ENCODE measurements at regions not wholly inside any gene's neighbourhood (a gene's known extent, or its start where the extent isn't known, plus 50 kb on each side); places are given as distances from the start of the nearest gene placed in this dataset.

GRCh38 chr6:106002005-106002404, 84.1 kb upstream of the PRDM1 start:
- TF ChIP-seq CTCF (IDR thresholded peaks at IDR 0.05), result no peak
- no peak for TF ChIP-seq EZH2 (IDR thresholded peaks at IDR 0.05; ENCODE audit: borderline replicate concordance, insufficient read depth, low read depth, low read length, poor library complexity, severe bottlenecking)
- no peak overlapping the region for H3K9ac ChIP-seq (ENCODE audit: low read length)
- peaks cover 0 to 33% (median 12%) of the 10 kb centered on the region in 4 experiments for H3K27me3 ChIP-seq (replicated peaks in 1 of 4; ENCODE audit: control extremely low read depth in 1 of 4, control insufficient read depth in 3 of 4, insufficient read depth in 4 of 4, low read length in 3 of 4)
- ChIA-PET CTCF (interaction anchor here (2.1 kb wide), 1 partner anchor 9 kb away, joined by 8 read pairs; no protein-coding TSS in a partner anchor), POLR2A (no interaction called here)
- DNase-seq, result no peak
- Mint-ChIP-seq H3K4me1 (no peaks in the 10 kb centered on the region), H3K9me3 (ENCODE audit: insufficient read depth) (no peaks in the 10 kb centered on the region), H3K4me3 (no peak overlapping the region), H3K27me3 (peaks cover 48% of the 10 kb centered on the region), H3K27ac (no peak overlapping the region)
- no peak overlapping the region for H3K4me3 ChIP-seq (ENCODE audit: control extremely low read depth in 1 of 5, extremely low read depth in 1 of 5, insufficient read depth in 1 of 5, low read depth in 2 of 5, low read length in 4 of 5)
- intact Hi-C loops (cut with micrococcal nuclease), result no loop called here
- H3K27ac ChIP-seq (ENCODE audit: low read length in 2 of 2), result no peak overlapping the region
- ATAC-seq (ENCODE audit: low read depth), result no peak
- 100% methylated on average over 1 of the region's 1 CpG for WGBS (ENCODE audit: insufficient coverage)
- H3K4me2 ChIP-seq (replicated peaks; ENCODE audit: low read depth, low read length, poor library complexity, severe bottlenecking), result no peak overlapping the region
- no peaks in the 10 kb centered on the region for H3K79me2 ChIP-seq (ENCODE audit: control insufficient read depth, insufficient read depth, low read length)
- no peaks in the 10 kb centered on the region for H4K20me1 ChIP-seq (ENCODE audit: control insufficient read depth, insufficient read depth, low read length, poor library complexity, severe bottlenecking)
- H3K4me1 ChIP-seq (ENCODE audit: control insufficient read depth in 2 of 2, insufficient read depth in 2 of 2, low read length in 2 of 2), result no peaks in the 10 kb centered on the region
- H2AFZ ChIP-seq (ENCODE audit: insufficient read depth, low read depth, low read length, poor library complexity, severe bottlenecking), result no peak overlapping the region
- H3K9me3 ChIP-seq (ENCODE audit: control extremely low read depth in 1 of 3, control insufficient read depth in 2 of 3, insufficient read depth in 1 of 3, low read length in 2 of 3), result no peaks in the 10 kb centered on the region
- H3K36me3 ChIP-seq (replicated peaks in 1 of 2; ENCODE audit: control extremely low read depth in 1 of 2, control insufficient read depth in 1 of 2, extremely low read depth in 1 of 2, insufficient read depth in 2 of 2, low read length in 1 of 2), result no peaks in the 10 kb centered on the region

- no peak overlapping the region for H3K4me2 ChIP-seq (replicated peaks; ENCODE audit: low read depth, low read length, poor library complexity, severe bottlenecking)
- H3K27ac ChIP-seq (ENCODE audit: low read length in 2 of 2), result no peak overlapping the region
- ChIA-PET CTCF (interaction anchor here (2.1 kb wide), 1 partner anchor 8 kb away, joined by 8 read pairs; no protein-coding TSS in a partner anchor), POLR2A (no interaction called here)
- peaks cover 2 to 41% (median 14%) of the 10 kb centered on the region in 4 experiments for H3K27me3 ChIP-seq (replicated peaks in 1 of 4; ENCODE audit: control extremely low read depth in 1 of 4, control insufficient read depth in 3 of 4, insufficient read depth in 4 of 4, low read length in 3 of 4)
- no peak overlapping the region for H2AFZ ChIP-seq (ENCODE audit: insufficient read depth, low read depth, low read length, poor library complexity, severe bottlenecking)
- TF ChIP-seq CTCF (IDR thresholded peaks at IDR 0.05) (no peak), EZH2 (IDR thresholded peaks at IDR 0.05; ENCODE audit: borderline replicate concordance, insufficient read depth, low read depth, low read length, poor library complexity, severe bottlenecking) (no peak)
- Mint-ChIP-seq H3K27ac (no peak overlapping the region), H3K9me3 (ENCODE audit: insufficient read depth) (no peaks in the 10 kb centered on the region), H3K4me1 (no peaks in the 10 kb centered on the region), H3K27me3 (peaks cover 54% of the 10 kb centered on the region), H3K4me3 (no peak overlapping the region)
- intact Hi-C loops (cut with micrococcal nuclease), result no loop called here
- no peaks in the 10 kb centered on the region for H3K79me2 ChIP-seq (ENCODE audit: control insufficient read depth, insufficient read depth, low read length)
- no peak for ATAC-seq (ENCODE audit: low read depth)
- H3K4me3 ChIP-seq (ENCODE audit: control extremely low read depth in 1 of 5, extremely low read depth in 1 of 5, insufficient read depth in 1 of 5, low read depth in 2 of 5, low read length in 4 of 5), result no peak overlapping the region
- H3K4me1 ChIP-seq (ENCODE audit: control insufficient read depth in 2 of 2, insufficient read depth in 2 of 2, low read length in 2 of 2), result no peaks in the 10 kb centered on the region
- H3K36me3 ChIP-seq (replicated peaks in 1 of 2; ENCODE audit: control extremely low read depth in 1 of 2, control insufficient read depth in 1 of 2, extremely low read depth in 1 of 2, insufficient read depth in 2 of 2, low read length in 1 of 2), result no peaks in the 10 kb centered on the region
- WGBS (ENCODE audit: insufficient coverage), result no CpG with 5 or more reads among the region's 2 CpGs
- DNase-seq, result no peak
- no peaks in the 10 kb centered on the region for H4K20me1 ChIP-seq (ENCODE audit: control insufficient read depth, insufficient read depth, low read length, poor library complexity, severe bottlenecking)
- H3K9me3 ChIP-seq (ENCODE audit: control extremely low read depth in 1 of 3, control insufficient read depth in 2 of 3, insufficient read depth in 1 of 3, low read length in 2 of 3), result no peaks in the 10 kb centered on the region
- no peak overlapping the region for H3K9ac ChIP-seq (ENCODE audit: low read length)
These were observed 85.2 kb upstream of the PRDM1 start for GRCh38 chr6:106000935-106001334.
